Stomach (tissue), 4 donors: ENCODE measurements at regions not wholly inside any gene's neighbourhood (a gene's known extent, or its start where the extent isn't known, plus 50 kb on each side); places are given as distances from the start of the nearest gene placed in this dataset.

Source experiments
- CTCF ChIP-seq, 7 experiments: fragments of 450-650 bp in 4 of 7; fragments of 200-600 bp in 3 of 7; sonication (generic) in 3 of 7; IDR thresholded peaks; one replicate each; pipeline ENCODE4 v1.5.1; 2016 to 2019; ENCODE audit warnings: antibody characterized with exemption in 7 of 7, control low read depth in 2 of 7, mild to moderate bottlenecking in 1 of 7
- EP300 ChIP-seq: sonication (generic); formaldehyde crosslinking; IDR thresholded peaks from one replicate; pipeline ENCODE4 v1.6.1; 2017; ENCODE audit warnings: antibody characterized with exemption
- POLR2A ChIP-seq, 4 donors: fragments of 450-650 bp; IDR thresholded peaks; one replicate each; pipeline ENCODE4 v1.6.1; 2016; ENCODE audit warnings: antibody characterized with exemption in 4 of 4, control low read depth in 2 of 4, mild to moderate bottlenecking in 1 of 4, moderate library complexity in 1 of 4
- POLR2AphosphoS5 ChIP-seq, 3 donors: sonication (generic); formaldehyde crosslinking; IDR thresholded peaks; one replicate each; pipeline ENCODE4 v1.6.1; 2016; ENCODE audit warnings: antibody characterized with exemption in 3 of 3

- no peak for TF ChIP-seq POLR2A (IDR thresholded peaks at IDR 0.05)
- no peak for TF ChIP-seq CTCF (IDR thresholded peaks at IDR 0.05)
- TF ChIP-seq POLR2AphosphoS5 (IDR thresholded peaks at IDR 0.05), result no peak
- TF ChIP-seq EP300, result no peak
Measured at GRCh38 chr18:42231796-42232195, 276.8 kb downstream of the PIK3C3 start.
